CD4-positive, alpha-beta T cell treated with Interleukin-6 for 4 hours (primary cell): ENCODE measurements at regions not wholly inside any gene's neighbourhood (a gene's known extent, or its start where the extent isn't known, plus 50 kb on each side); places are given as distances from the start of the nearest gene placed in this dataset.
"Not testable (repeated sequence)": the region's sequence is repeated elsewhere in the genome, so short reads cannot be mapped to it uniquely, and the experiment has no call there.

Source experiments
- DNase-seq: peaks from one replicate; pipeline ENCODE4 v3.0.0-alpha.2; 2020; ENCODE audit warnings: mixed read lengths

DNA sequence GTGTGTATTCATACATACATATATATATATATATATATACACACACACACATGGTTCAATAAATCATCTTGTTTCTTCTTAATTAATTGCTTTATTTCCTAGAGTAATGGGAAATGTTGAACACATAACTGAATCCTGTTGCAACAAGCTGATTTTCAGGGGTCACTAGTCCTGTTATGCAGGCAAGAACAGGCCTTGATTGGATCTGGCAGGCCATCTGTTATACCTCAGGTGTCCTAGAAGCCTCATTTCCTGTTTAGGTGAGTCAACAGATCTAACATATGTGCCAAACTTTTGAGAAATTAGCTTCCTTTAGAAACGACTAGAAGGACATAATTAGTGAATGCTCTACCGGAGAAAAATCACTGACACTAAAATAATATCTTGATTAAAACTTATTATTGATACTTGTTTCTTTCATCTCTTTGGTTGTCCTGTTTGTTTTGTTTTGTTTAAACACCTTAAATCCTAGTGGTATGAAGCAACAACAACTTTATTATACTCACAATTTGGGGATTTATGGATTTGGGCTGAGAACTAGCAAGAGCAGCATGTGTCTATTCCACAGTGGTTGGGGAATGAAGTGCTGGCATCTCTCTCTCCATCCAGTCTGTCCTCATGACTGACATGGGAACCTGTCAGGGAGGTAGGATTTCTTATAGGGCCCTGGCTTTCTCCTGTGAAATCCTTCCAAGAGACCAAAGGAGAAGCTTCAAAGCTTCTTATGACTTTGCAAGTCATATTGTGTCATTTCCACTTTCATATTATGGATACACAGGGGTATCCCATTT, 552.6 kb downstream of the NSUN3 start:
- DNase-seq, result no peak

DNA sequence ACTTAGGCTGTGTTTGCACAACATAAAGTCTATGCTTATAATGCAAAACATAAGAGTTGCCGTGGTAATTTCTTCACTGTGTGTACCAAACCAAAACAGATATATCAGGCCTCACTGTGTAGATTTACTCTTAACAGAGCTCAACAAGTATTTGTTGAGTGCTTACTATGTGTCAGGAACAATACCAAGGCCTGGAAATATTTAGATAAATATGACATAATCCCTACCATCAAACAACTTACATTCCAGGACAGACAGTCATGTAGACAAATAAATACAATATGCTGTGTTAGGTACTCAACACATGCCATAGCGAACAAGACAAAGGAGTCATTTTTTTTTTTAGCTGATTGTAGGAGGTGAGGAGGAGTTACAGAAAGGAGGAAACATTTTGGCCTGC, 554.0 kb downstream of the NSUN3 start:
- no peak for DNase-seq

DNA sequence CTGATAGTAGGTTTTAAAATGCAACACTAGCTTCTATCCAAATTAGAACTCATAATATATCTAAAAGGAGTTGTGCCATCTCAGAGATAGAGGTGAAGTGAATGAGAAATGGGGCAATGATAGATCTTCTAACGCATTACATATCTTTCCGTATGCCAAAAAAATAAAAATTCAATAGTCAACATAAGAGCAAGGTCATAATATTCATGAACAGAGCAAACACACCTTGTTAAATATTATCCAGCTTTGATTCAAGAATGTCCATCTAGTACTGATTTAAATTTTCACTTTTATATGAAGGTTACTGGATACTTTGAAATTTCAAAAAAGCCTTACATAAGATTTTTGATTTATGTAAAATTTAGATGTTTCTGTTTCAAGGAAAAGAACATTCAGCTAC, 554.5 kb downstream of the NSUN3 start:
- no peak for DNase-seq

- no peak for DNase-seq
Measured at GRCh38 chr3:94619643-94620042, 556.8 kb downstream of the NSUN3 start.

DNA sequence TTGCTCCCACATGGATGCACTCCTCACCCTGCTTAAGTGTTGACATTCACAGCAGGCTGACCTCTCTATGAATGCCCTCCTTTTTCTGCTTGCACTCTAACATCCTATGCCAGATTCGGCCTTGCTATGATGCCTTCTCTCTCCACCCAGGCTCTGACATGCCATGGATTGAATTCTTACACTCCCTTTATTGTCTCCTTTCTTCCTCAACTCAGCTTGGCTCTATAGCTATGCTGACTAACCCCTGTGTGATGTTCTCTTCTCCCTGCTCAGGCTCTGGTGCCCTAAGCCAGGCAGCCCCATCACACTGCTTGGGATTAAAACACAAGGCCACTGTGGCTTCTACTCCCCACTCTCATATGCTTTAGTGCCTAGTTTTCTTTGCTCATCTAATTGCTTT, 563.7 kb downstream of the NSUN3 start:
- DNase-seq, result no peak

DNA sequence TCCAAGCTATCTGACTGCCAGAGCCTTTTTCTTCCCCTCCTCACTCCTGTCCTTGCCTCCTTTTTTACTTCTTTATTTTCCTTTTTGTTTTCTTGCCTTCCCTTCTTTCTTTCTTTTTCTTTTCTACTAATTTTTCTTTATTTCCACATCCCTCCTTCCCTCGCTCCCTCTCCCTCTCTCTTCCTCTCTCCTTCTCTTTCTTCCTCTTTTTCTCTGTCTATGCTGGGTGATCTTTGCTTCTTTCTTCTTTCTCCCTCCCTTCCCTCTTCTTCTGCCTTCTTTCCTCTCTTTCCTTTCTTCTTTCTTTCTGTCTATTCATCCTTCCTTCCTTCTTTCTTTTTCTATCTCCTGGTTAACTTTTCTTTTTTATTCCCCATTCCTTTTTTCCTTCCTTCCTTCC, 564.8 kb downstream of the NSUN3 start:
- DNase-seq, result no peak

DNA sequence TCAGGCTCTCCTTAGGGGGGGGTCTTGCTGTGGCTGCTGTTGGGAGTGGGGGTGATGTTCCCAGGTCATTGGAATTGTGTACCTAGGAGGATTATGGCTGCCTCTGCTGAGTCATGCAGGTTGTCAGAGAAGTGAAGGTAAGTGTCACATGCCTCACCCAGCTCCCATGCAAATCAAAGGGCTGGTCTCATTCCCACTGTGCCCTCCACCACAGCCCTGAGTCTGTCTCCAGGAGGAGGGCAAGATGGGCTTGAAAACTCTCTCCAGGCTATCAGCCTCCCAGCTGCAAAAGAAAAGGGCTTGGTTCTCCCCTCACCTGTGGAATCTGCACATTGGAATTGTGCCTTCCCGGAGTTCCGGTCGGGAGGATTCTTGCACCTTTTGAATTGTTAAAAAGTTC, 580.5 kb downstream of the NSUN3 start:
- no peak for DNase-seq

GRCh38 chr3:94645790-94646189, 582.9 kb downstream of the NSUN3 start:
- no peak for DNase-seq

- no peak for DNase-seq
Measured at GRCh38 chr3:94647131-94647530, 584.3 kb downstream of the NSUN3 start.

DNA sequence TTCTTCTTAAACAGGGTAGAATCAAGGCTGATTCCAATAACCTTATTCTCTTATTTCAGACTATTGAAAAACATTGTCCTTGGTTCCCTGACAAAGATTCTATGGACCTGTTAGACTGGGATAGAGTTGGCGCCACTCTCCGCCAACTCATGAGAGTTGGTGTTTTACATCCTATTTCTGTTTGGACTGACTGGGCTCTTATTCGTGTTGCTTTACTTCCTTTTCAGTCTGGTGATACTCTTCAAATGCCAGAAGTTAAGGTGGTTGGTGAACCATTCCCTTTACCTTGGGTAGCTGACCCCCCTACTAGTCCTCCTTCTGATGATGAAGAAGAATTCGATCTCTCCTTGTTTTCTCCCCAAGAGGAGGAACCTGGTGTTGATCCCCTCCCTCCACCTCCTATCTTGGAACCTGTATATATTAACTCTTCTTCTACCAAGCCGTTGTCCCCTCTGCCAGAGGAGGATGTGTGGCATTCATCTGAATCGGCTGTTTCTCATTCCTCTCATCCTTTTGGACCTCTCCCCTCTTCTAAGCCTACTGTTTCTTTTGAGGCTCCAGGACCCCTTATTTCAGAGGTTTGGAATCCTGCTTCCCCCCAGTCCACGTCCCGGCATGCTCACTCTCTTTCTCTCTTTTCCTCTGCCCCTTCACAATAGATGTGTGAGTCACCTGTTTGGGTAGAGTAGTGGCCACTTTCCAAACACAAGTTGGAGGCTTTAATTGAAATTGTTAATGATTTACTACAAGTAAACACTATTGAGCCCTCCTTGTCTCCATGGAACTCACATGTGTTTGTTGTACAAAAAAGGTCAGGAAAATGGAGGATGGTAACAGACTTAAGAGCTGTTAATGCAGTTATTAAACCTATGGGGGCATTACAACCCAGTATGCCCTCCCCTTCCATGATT, 585.7 kb downstream of the NSUN3 start:
- not testable (repeated sequence) for DNase-seq

DNA sequence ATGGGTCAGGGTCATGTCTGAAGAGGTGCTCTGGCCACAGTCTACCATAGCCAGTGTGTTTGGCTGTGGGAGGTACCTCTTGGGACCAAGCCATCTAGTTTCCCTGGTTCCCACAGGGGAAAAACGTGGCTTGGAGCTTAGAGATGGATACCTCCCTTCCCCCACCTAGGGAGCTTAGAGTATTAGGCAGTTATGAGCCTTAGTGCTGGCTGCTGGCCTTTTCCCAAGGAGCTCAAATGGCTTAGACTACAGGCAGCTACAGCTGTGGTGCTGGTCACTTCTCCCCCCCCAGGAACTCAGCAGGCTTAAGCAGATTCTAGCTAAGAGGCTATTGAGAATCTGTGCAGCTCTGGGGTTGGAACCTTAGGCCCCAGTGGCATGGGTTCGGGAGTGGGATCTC, 591.2 kb downstream of the NSUN3 start:
- no peak for DNase-seq

DNA sequence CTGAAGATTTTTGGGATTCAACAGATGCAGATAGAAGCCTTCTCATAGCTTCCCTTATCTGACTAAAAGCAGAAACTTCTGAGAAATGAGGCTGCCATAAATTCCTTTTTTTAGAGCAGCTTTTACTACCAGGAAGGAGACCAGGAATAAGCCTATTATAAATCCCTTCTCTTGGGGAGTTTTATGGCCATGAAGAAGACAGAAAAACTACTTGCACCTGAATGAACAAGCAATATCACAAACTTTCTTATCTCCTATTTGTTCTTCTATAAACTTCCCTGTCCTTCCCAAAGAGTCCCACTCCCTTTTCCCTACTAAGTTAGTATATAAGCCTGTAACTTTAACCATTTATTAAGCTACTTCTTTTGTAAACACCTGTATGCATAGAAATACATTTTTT, 603.1 kb downstream of the NSUN3 start:
- DNase-seq, result no peak

DNA sequence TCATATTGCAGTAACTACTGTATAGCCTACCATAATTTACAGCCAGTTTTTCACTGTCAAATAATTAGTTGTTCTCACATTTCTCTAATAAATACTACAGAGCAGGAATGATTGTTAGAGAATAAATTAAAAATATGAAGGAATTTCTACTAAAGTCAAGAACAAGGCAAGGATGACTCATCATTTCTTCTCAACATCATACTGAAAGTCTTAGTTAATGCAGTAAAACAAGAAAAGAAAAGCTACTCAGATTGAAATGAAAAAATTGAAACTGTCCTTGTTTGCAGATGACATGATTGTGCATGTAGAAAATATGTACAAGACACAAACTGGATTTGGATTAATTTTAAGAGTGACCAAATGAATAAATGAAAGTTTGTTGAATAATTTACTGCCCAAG, 608.2 kb downstream of the NSUN3 start:
- DNase-seq, result no peak

GRCh38 chr3:94673876-94674275, 611.0 kb downstream of the NSUN3 start:
- no peak for DNase-seq

- no peak for DNase-seq
Measured at GRCh38 chr3:94686208-94686607, 623.3 kb downstream of the NSUN3 start.

GRCh38 chr3:94693997-94694640, 631.3 kb downstream of the NSUN3 start:
- no peak for DNase-seq

DNA sequence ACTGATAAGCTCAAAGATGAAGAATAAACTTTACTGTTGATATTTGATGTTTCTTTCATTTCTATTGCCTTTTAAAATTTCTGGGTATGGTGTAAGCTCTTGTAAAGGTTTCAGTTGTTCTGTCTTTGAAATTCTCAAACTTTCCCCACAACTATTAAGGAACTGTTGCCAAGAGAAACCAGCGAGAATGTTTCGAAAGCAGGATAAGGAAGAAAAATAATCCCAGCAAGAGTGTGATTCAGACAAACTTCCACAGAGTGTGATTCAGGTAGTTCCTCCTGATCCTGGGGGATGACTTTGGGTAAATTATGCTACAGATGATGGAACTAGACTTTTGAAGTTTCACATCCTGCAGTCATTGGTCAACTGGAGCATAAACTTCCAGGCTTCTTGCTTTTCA, 632.0 kb downstream of the NSUN3 start:
- DNase-seq, result no peak

- no peak for DNase-seq
Measured at GRCh38 chr3:94704467-94704866, 641.6 kb downstream of the NSUN3 start.

DNA sequence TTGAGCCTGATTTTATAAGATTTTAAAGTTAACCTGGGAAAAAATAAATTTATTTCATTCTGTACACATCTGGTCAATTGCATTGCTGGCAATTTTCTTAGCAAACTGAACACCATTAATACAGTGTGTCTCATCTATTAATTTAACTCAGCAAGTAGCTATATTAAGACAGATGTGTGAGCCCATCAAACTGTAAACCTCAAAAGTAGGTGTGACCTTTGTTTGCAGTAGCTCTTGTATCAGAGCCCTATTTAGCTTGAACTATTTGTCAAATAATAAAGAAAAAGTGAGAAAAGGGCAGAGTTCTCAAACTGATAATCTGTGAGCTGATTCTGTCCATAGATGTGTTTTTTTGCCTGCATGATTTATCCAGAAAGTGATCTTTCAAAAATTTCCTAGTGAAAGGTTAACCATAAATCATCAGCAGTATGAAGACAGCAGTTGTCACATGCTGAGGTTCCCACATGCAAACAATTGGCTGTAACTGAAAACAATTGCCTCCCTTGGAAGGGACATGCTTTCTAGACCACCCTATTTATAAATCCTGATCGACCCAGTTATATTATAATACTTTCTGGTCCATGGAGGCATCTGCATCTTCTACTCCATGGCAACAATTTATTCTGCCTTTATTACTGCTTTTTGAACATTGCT, 646.5 kb downstream of the NSUN3 start:
- DNase-seq, result no peak

GRCh38 chr3:94714194-94714593, 651.3 kb downstream of the NSUN3 start:
- no peak for DNase-seq

DNA sequence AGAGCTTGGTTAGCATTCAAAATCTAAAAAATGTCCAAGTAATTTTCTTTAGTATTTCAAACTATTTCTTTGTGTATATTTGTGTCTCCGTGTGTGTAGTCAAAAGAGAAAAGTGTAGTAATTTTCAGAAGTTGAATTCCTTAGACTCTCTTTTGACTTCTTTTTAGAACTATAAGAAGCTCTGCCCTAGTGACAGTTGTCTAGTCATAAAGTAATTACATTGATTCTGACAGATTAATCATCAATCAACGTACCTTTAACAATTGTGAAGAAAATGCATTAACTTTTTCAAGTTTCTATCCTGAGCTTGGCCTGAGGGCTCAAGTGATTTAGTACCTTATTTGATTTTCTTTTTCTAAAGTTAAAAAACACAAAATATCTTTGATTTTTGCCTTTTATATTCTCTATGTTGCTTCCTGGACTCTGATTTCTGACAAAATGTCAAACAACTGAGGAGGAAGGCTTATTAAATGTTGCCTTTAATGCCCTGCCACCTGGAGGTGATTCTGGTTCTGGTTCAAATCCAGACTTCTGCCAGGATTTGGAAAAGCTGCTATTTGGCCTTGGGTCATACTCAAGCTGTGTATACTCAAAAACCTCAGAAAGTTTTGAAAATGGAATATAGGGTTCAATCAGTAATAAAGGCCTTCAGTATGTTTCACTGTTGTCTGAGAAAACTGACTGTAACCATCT, 653.6 kb downstream of the NSUN3 start:
- no peak for DNase-seq

- DNase-seq, result no peak
Measured at GRCh38 chr3:94734206-94734605, 671.3 kb downstream of the NSUN3 start.

- DNase-seq, result no peak
Measured at GRCh38 chr3:94735354-94735753, 672.5 kb downstream of the NSUN3 start.
